Neural crest cell (in vitro differentiated cells): ENCODE measurements at regions not wholly inside any gene's neighbourhood (a gene's known extent, or its start where the extent isn't known, plus 50 kb on each side); places are given as distances from the start of the nearest gene placed in this dataset.
"Not testable (repeated sequence)": the region's sequence is repeated elsewhere in the genome, so short reads cannot be mapped to it uniquely, and the experiment has no call there.

Experiments used
- DNase-seq: peaks from one replicate; pipeline ENCODE4 v3.0.0; 2021; ENCODE audit warnings: low read depth, mixed read lengths, low spot score
- H3K27ac Mint-ChIP-seq: one replicate; pipeline ENCODE4 v1.8.0; 2021; ENCODE audit warnings: mild to moderate bottlenecking, mixed read lengths; ENCODE audit not compliant: unreplicated experiment
- H3K27me3 Mint-ChIP-seq: 2 replicates; pipeline ENCODE4 v1.8.0; 2021; ENCODE audit warnings: low read depth, mild to moderate bottlenecking, mixed read lengths
- H3K36me3 Mint-ChIP-seq: 2 replicates; pipeline ENCODE4 v1.8.0; 2021; ENCODE audit warnings: low read depth, mild to moderate bottlenecking, mixed read lengths
- H3K4me1 Mint-ChIP-seq: 2 replicates; pipeline ENCODE4 v1.8.0; 2021; ENCODE audit warnings: mixed read lengths
- H3K4me3 Mint-ChIP-seq: one replicate; pipeline ENCODE4 v1.8.0; 2021; ENCODE audit warnings: mild to moderate bottlenecking, mixed read lengths
- H3K9me3 Mint-ChIP-seq: 2 replicates; pipeline ENCODE4 v1.8.0; 2021; ENCODE audit warnings: mixed read lengths
- TF ChIP-seq, protein P1 (sequence below): fragments of 200-600 bp; sonication (generic); conservative IDR thresholded peaks from 2 replicates; pipeline ENCODE4 v1.5.0; 2021; ENCODE audit warnings: antibody characterized with exemption, mild to moderate bottlenecking

DNA sequence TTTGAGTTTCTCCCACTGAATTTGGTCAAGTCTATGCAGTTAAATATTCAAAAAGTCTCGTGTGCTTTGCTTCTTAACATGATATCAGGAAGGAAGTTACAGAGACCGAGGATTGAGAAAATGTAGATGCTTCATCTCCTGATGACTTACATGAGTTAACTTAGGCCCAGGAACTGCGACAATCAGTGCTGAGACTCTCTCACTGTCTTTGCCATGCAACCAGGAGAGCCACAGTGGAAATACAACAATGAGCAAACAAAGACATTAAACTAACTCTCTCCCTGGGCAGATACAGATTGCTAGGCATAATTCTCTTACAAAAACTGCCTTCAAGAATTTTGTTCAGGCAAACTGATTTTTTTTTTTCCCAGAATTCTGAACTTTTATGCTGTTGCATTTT lies 440.6 kb upstream of the EPHA7 start:
- Mint-ChIP-seq H3K4me1 (peaks cover 10% of the 10 kb centered on the region), H3K9me3 (peaks cover 5% of the 10 kb centered on the region), H3K36me3 (peaks cover 3% of the 10 kb centered on the region), H3K27me3 (no peaks in the 10 kb centered on the region), H3K27ac (no peak overlapping the region), H3K4me3 (no peak overlapping the region)
- no peak for DNase-seq
- TF ChIP-seq, protein P1, sequence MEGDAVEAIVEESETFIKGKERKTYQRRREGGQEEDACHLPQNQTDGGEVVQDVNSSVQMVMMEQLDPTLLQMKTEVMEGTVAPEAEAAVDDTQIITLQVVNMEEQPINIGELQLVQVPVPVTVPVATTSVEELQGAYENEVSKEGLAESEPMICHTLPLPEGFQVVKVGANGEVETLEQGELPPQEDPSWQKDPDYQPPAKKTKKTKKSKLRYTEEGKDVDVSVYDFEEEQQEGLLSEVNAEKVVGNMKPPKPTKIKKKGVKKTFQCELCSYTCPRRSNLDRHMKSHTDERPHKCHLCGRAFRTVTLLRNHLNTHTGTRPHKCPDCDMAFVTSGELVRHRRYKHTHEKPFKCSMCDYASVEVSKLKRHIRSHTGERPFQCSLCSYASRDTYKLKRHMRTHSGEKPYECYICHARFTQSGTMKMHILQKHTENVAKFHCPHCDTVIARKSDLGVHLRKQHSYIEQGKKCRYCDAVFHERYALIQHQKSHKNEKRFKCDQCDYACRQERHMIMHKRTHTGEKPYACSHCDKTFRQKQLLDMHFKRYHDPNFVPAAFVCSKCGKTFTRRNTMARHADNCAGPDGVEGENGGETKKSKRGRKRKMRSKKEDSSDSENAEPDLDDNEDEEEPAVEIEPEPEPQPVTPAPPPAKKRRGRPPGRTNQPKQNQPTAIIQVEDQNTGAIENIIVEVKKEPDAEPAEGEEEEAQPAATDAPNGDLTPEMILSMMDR, result no peak

GRCh38 chr6:93858213-93858612 lies 438.9 kb upstream of the EPHA7 start:
- no peak for DNase-seq
- TF ChIP-seq, protein P1, result no peak
- Mint-ChIP-seq H3K9me3 (peaks cover 8% of the 10 kb centered on the region), H3K4me1 (peaks cover 10% of the 10 kb centered on the region), H3K4me3 (no peak overlapping the region), H3K27me3 (no peaks in the 10 kb centered on the region), H3K36me3 (peaks cover 3% of the 10 kb centered on the region), H3K27ac (no peak overlapping the region)

DNA sequence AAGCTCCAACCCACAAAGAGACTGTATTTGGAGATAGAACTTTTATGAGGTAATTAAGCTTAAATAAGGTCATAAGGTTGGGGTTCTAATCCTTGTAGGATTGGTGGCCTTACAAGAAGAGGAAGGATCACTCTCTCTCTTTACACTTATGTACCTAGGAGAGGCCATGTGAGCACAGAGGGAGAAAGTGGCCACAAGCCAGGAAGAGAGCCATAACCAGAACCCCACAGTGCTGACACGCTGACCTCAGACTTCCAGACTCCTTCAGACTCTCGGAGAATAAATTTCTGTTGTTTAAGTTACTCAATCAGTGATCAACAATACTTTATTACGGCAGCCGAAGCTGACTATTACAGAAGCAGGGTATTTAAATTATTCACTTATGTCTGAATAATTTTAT lies 430.5 kb upstream of the EPHA7 start:
- no peak for DNase-seq
- TF ChIP-seq, protein P1, result no peak
- no peaks in the 10 kb centered on the region for H3K36me3 Mint-ChIP-seq
- H3K4me1 Mint-ChIP-seq, result peaks cover 13% of the 10 kb centered on the region
- H3K4me3 Mint-ChIP-seq, result no peak overlapping the region
- H3K9me3 Mint-ChIP-seq, result peaks cover 6% of the 10 kb centered on the region
- H3K27me3 Mint-ChIP-seq, result no peaks in the 10 kb centered on the region
- no peak overlapping the region for H3K27ac Mint-ChIP-seq

GRCh38 chr6:93848031-93848742 lies 428.8 kb upstream of the EPHA7 start:
- no peak overlapping the region for H3K27ac Mint-ChIP-seq
- no peak overlapping the region for H3K4me3 Mint-ChIP-seq

DNA sequence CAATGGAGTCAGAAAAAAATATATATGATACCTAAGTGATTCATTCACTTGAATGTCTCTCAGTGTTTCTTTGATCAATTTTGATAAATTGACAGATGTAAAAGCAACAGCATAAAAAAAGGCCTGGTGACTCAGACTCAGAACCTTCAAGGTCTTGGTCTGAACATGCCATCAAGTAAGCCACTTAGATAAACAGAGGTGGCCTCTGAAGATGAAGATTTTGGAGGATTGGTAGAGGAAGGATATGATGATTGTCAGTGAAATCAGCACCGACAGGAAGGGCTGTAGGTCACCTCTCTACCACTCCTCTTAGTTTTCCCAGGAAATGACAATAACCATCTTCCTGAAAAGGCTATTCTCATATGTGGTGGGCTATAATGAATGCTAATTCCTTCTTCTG lies 422.8 kb upstream of the EPHA7 start:
- Mint-ChIP-seq H3K27ac (no peak overlapping the region), H3K4me3 (no peak overlapping the region), H3K4me1 (no peaks in the 10 kb centered on the region), H3K36me3 (no peaks in the 10 kb centered on the region), H3K27me3 (no peaks in the 10 kb centered on the region), H3K9me3 (peaks cover 6% of the 10 kb centered on the region)
- DNase-seq, result no peak
- TF ChIP-seq, protein P1, result no peak

More at GRCh38 chr6:93848031-93848742, 428.8 kb upstream of the EPHA7 start:
- H3K36me3 Mint-ChIP-seq, result no peaks in the 10 kb centered on the region
- H3K4me1 Mint-ChIP-seq, result peaks cover 13% of the 10 kb centered on the region
- H3K27me3 Mint-ChIP-seq, result no peaks in the 10 kb centered on the region
- H3K9me3 Mint-ChIP-seq, result peaks cover 3% of the 10 kb centered on the region
- DNase-seq, result no peak
- TF ChIP-seq, protein P1, result no peak

DNA sequence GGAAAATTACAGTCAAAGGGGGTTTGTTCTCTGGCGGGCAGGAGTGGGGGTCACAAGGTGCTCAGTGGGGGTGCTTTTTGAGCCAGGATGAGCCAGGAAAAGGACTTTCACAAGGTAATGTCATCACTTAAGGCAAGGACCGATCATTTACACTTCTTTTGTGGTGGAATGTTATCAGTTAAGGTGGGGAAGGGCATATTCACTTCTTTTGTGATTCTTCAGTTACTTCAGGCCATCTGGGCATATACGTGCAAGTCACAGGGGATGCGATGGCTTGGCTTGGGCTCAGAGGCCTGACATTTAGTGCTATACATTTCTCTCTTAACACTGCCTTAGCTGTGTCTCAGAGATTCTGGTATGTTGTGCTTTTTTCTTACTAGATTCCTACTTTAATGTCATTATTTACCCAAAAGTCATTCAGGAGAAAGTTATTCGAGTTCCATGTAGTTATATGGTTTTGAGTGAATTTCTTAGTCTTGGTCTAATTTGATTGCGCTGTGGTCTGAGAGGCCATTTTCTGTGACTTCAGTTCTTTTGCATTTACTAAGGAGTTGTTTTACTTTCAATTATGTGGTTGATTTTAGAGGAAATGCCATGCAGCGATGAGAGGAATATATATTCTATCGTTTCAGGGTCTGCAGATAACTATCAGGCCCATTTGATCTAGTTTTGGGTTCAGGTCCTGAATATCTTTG lies 416.2 kb upstream of the EPHA7 start:
- peaks cover 31% of the 10 kb centered on the region for H3K27me3 Mint-ChIP-seq
- H3K27ac Mint-ChIP-seq, H3K36me3 Mint-ChIP-seq, H3K4me3 Mint-ChIP-seq, DNase-seq, H3K4me1 Mint-ChIP-seq: not testable (repeated sequence)
- H3K9me3 Mint-ChIP-seq, result peaks cover 18% of the 10 kb centered on the region

DNA sequence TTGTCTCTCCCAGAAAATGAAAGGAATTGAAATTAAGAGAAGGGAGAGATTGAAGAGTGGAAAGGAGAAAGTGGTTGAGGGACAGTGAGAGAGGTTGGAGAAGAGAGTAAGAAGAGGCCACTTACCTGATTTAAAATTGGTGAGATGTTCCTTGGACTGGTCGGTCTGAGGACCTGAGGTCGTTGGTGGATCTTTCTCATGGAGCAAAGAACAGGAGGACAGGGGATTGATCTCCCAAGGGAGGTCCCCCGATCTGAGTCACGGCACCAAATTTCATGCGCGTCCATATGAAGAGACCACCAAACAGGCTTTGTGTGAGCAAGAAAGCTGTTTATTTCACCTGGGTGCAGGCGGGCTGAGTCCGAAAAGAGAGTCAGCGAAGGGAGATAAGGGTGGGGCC lies 415.7 kb upstream of the EPHA7 start:
- DNase-seq, H3K36me3 Mint-ChIP-seq, H3K27ac Mint-ChIP-seq, H3K4me3 Mint-ChIP-seq, H3K4me1 Mint-ChIP-seq: not testable (repeated sequence)
- Mint-ChIP-seq H3K27me3 (peaks cover 31% of the 10 kb centered on the region), H3K9me3 (peaks cover 19% of the 10 kb centered on the region)

GRCh38 chr6:93833326-93833725 lies 414.0 kb upstream of the EPHA7 start:
- H3K4me1 Mint-ChIP-seq, H3K4me3 Mint-ChIP-seq, DNase-seq, H3K27ac Mint-ChIP-seq, H3K36me3 Mint-ChIP-seq: not testable (repeated sequence)
- Mint-ChIP-seq H3K9me3 (peaks cover 19% of the 10 kb centered on the region), H3K27me3 (peaks cover 31% of the 10 kb centered on the region)
